COLO829 (cell line): ENCODE measurements at regions not wholly inside any gene's neighbourhood (a gene's known extent, or its start where the extent isn't known, plus 50 kb on each side); places are given as distances from the start of the nearest gene placed in this dataset.

Experiments
- DNase-seq: peaks from one replicate; pipeline ENCODE4 v3.0.0; 2012; ENCODE audit warnings: low spot score

DNA sequence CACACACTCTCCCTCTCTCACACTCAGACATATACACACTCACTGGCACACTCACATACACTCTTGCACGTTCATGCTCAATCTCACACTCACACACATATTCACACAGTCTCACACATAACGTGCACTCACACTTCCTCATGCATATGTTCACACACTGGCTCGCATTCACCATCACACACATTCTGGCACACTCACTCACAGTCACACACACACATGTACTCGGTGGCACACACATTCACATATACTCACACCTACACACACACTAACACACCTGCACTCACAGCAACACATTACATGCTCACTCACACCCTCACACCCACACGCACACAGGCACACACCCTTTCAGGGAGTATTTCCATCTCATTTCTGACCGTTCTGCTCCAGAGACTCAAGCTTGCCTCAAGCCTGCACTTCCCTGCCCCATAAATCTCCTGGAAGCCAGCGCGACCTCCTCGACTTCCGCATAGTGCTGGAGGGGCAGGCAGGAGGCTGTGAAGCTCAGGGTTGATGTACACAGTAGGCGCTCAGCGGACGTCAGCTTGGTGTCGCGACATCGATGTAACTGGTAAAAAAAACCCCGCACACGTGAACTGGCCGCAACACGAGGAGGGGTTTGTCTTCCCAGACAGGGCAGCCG is 66.7 kb upstream of the FOXF1 start:
- DNase-seq = no peak

DNA sequence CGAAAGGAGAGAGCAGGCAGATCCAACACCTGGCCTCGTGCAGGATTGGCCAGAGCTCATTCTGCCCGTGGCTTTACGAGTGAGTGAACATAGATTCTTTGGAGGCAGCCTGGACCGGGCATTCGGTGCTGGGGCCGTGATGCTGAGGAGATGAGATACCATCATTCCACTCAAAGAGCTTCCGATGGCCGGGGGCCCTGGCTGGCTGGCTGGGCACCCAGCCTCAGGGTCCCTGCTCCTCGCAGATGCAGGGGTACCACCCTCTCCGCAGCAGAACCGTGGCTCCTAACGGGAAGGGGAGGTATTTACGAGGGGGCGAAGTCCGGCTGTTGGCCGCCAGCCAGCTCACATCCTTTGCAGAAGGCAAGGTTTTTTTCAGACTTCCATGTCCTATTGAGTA is 66.1 kb upstream of the FOXF1 start:
- no peak for DNase-seq

DNA sequence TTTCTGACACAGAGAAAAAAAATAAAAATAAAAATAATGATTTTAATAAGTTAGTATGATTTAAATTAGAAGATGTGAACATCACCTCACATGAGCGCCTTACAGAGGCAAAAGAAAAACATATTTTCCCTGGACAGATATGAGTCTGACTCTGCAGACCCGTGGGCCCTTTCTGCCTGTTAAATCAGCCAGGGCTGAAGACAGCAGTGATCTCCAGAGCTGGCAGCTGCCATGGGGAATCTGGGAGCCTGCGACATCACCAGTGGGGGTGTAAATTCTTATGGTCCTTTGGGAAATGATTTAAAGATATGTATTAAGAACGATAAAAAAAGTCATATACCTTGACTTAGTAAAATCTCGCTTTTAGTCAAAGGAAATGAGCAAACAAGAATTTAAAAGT is 65.7 kb upstream of the FOXF1 start:
- no peak for DNase-seq

DNA sequence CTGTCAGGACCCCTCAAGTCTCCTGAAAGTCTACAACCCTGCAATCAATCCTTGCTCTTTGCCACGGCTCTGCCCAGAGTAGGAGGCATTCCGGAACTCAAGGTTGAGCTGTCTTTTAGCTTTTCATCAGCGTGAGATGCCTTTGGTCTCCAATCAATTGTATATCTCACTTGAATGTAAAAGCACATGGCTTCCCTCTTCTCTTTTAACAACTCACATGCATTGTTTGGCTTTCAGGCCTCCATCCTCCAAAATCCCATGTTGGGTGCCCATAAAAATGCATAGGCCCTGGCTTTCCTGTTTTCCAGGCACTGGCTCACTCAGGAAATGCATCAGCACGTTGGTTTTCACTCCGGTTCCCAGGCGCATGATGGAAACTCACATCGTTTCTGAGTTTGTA is 64.0 kb upstream of the FOXF1 start:
- no peak for DNase-seq

DNA sequence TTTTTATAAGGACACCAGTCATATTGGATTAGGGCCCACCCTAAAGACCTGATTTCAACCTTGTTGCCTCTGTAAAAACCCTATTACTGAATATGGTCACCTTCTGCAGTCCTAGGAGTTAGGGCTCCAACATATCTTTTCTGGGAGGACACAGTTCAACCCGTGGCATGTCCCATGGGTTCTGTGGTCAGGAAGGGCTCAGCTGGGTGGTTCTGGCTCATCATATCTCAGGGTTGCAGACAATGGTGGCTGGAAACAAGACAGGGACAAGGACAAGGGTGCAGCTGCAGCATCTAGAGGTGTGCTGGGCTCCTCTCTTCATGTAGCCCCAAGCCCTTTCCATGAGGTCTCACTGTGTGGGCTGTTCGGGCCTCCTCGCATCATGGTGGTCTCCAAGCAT is 63.1 kb upstream of the FOXF1 start:
- DNase-seq = no peak

DNA sequence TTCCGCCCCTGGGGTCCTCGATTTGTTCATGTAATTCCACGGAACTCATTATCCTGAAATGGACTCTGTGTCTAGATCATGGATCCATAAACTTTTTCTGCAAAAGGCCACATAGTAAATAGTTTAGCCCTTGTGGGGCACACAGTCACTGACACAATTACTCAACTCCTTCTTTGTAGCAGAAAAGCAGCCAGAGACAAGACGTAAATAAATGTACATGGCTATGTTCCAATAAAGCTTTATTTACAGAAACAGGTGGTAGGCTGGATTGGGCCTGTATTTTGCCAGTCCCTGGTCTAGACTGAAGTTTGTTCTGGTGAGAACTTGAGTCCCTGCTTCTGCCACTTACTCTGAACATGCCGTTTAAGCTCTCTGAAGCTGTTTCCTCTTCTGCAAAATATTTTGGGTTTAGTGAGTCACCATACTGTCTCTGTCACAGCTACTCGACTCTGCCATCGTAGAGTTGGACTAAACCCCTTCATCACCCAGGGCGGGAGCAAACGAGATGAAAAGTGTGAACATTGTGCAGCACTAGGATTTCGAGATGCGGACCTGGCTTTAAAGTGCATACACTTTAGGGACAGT is 61.9 kb upstream of the FOXF1 start:
- DNase-seq = no peak

DNA sequence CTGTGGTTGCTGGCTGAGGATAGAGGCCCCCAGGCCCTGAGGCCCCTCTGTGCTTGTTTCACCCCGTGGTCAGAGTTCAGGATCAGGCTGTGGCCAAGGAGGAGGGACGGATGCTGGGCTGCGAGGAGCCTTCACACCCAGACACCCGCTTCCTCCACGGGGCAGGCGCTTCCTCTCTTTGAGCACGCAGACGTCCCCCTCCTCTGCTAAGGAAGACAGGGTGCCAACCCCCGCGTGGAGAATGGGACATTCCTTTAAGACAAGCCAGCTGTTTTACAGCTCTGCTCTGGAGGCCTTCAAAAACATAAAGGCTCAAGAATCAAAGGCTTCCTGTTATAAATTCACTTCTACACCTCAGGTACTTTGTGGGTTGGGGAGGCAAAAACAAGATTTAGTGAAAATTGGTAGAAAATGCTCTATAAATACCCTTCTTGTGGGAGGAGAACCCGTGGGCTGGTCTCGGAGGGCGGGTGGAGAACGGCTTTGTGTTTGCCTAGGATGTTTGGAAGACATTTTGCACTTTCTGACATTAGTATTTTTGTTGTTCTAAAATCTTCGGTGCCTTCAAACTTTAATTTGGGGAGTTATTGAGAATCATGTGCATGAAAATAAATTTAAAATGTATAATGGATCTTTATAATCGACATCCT is 60.8 kb upstream of the FOXF1 start:
- no peak for DNase-seq

DNA sequence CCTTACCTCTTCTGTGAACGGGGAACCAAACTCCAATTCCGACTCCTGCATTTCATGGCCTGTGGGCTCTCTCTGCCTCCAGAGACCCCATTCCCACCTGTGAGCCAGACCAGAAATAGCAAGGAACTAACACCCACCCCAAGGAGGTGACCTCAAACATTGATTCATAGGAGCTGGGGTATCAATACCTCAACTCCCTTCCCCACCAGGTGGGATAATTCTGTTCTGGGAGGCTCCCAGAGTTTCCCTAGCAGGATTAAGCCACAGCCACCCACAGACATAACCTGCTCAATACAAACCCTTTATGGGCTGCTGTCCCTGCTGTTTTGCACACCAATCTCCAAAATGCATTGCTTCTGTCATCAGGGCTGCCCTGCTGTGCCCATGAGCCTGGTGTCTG is 59.6 kb upstream of the FOXF1 start:
- no peak for DNase-seq

DNA sequence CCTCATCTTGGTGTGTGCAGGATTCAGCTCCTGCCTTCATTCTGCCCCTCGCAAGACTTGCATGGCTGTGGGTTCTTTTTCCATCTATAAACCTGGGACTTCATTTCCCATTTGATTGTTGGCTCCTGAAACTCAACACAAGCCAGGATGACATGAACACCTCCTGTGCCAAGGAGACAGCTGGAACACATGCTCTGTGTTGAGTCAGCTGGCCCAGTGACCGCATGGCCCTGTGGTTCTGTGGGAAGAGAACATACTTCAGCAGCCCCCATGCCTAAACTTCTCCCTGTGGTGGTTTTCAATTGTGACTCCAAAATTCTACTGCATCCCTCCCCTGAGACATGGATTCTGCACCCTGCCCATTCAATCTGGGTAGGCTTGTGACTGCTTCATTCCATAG is 57.9 kb upstream of the FOXF1 start:
- no peak for DNase-seq

DNA sequence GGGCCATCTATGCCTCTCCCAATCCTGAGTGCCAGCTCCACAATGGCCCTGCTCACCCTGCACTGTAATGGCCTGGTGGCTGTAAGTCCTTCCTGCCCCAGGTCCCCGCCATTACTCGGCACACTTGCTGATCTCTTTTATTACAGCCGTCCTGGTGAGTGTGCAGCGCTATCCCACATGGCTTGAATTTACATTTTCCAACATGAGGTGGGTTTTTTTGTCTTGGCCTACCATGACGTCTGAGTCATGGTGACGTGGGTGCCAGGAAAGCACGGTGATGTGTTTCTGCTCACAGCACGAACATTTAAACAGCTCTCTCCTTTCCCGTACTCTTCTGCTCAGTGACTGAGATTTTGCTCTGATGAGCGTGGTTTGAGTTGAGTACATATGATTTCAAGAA is 55.2 kb upstream of the FOXF1 start:
- no peak for DNase-seq

DNA sequence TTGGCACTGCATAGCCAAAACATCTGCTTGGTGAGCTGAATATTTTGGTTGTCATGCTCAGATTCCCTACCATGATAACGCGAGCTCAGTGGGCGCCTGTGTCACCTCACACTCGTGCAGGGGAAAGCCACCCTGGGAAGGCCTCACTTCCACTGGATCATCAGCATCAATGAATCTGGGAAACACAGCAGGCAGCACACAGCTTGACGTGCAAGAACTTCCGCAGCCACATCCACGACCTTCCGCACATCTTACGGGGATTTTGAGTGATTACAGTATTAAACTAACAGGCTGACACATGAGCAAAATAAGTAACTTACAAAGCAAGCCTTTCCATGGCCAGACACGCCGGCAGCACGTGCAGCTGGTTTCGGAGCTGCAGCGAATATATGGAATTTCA is 54.7 kb upstream of the FOXF1 start:
- DNase-seq = no peak

DNA sequence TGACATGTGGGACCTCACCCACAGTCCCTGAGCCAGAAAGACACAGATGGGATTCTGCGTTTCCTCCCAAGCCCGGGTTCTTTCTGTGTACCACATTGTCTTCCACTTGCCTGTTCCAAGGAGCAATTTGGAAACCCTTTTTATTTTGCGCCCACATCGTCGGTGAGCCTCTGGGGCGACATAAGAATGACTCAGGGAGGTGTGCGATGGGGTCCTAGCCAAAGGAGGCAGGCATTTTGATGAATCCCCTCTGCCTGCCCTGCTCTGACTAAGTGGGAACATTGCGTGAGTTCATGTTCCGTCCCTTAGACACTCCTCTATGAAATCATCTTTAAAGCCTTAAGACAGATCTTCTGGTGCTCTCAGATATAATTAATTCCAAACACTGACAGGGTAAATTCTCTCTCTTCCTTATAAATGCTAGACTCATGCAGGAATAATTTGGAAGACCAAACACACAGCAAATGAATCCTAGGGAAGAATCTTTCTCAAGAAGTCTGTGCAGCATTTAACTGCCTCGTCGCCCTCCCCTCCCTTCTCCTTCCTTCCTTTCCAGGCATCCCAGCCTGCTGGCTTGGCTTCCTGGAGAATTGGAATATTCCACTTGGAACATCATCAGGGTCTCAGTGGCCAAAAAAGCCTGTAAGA is 52.7 kb upstream of the FOXF1 start:
- no peak for DNase-seq

DNA sequence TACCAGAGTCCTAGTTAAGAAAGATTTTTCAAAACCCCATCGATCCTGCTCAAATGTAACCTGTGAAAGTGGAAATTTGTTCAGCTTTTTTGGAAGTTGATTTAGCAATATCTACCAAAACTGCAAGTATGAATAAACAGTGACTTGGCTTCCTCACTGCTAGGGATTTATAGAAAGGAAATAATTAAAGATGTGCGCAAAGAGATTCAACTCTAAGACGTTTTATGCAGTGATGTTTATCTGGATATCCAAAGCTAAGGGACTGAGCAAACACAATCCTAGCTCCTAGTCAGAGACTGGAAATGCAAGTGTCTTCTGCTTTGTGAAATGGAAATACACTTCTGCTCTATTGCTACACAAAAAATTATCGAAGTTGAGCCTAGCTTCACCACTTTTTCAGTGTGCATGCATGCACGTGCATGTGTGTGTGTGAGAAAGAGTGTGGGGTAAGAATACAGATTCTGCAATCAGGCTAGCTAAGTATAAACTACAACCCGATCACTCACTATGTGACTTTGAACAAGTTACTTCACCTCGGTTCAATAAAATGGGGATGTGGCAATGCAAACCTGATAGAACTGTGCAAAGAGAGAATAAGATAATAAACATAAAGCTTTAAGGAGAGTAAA is 52.1 kb upstream of the FOXF1 start:
- DNase-seq = no peak

DNA sequence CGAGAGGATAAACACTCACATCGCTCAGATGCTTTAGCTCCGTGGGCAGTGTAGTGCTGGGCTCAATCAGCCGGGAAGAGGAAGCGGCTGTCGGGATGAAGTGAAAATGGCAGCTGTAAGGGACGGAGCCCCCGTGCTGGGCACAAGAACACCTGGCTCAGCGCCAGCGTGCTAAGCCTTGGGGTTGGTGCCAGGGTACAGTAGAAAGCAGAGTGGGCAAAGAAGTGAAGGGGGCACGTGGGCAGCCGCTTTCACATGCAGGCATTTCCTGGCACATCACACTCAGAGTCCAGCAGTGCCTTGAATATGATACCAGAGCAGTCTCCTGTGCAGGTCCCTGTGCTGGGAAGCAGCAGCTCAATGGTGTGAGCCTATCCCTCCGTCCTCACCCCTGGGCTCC is 51.1 kb upstream of the FOXF1 start:
- no peak for DNase-seq
